Brain microvascular endothelial cell (primary cell): ENCODE measurements at regions not wholly inside any gene's neighbourhood (a gene's known extent, or its start where the extent isn't known, plus 50 kb on each side); places are given as distances from the start of the nearest gene placed in this dataset.

Experiments
- DNase-seq: peaks from one replicate; pipeline ENCODE4 v3.0.0-alpha.2; 2020
- H3K27ac ChIP-seq: fragments of 250-450 bp; sonication (Bioruptor Pico); 2 replicates; pipeline ENCODE4 v1.5.1; 2020; ENCODE audit warnings: mild to moderate bottlenecking, moderate library complexity
- H3K27me3 ChIP-seq: fragments of 250-450 bp; sonication (Bioruptor Pico); replicated peaks from 2 replicates; pipeline ENCODE4 v1.5.1; 2020; ENCODE audit warnings: mild to moderate bottlenecking
- H3K36me3 ChIP-seq: fragments of 250-450 bp; sonication (Bioruptor Pico); replicated peaks from 2 replicates; pipeline ENCODE4 v1.5.1; 2020; ENCODE audit warnings: mild to moderate bottlenecking
- H3K4me3 ChIP-seq: 2 replicates; pipeline ENCODE4 v1.5.1; 2011; ENCODE audit warnings: low read depth, mild to moderate bottlenecking, control low read depth, low read length, moderate library complexity
- in situ Hi-C: cut with HindIII; loops from 2 replicates; pipeline ENCODE4 v1.10.0; 2017; ENCODE audit warnings: low sequenced_read_pairs, low pct_ligation_motif_present
- TF ChIP-seq, protein P1 (sequence below): IDR thresholded peaks from 2 replicates; pipeline ENCODE4 v1.5.1; 2011; ENCODE audit warnings: low read depth, mild to moderate bottlenecking, moderate library complexity, low read length, control low read depth, inconsistent platforms; ENCODE audit errors: missing control alignments

- in situ Hi-C loops: no loop called here
- Histone ChIP-seq H3K27me3 (no peaks in the 10 kb centered on the region), H3K4me3 (no peak overlapping the region), H3K36me3 (no peaks in the 10 kb centered on the region), H3K27ac (no peak overlapping the region)
- TF ChIP-seq, protein P1, sequence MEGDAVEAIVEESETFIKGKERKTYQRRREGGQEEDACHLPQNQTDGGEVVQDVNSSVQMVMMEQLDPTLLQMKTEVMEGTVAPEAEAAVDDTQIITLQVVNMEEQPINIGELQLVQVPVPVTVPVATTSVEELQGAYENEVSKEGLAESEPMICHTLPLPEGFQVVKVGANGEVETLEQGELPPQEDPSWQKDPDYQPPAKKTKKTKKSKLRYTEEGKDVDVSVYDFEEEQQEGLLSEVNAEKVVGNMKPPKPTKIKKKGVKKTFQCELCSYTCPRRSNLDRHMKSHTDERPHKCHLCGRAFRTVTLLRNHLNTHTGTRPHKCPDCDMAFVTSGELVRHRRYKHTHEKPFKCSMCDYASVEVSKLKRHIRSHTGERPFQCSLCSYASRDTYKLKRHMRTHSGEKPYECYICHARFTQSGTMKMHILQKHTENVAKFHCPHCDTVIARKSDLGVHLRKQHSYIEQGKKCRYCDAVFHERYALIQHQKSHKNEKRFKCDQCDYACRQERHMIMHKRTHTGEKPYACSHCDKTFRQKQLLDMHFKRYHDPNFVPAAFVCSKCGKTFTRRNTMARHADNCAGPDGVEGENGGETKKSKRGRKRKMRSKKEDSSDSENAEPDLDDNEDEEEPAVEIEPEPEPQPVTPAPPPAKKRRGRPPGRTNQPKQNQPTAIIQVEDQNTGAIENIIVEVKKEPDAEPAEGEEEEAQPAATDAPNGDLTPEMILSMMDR: no peak
- no peak for DNase-seq
Measured at GRCh38 chr2:122875091-122875865, 1119.8 kb downstream of the TSN start.

GRCh38 chr2:122883849-122884248 lies 1128.4 kb downstream of the TSN start:
- no peak overlapping the region for H3K27ac ChIP-seq
- H3K36me3 ChIP-seq: no peaks in the 10 kb centered on the region
- no peak for DNase-seq
- no peaks in the 10 kb centered on the region for H3K27me3 ChIP-seq
- in situ Hi-C loops: no loop called here
- TF ChIP-seq, protein P1: no peak
- no peak overlapping the region for H3K4me3 ChIP-seq

DNA sequence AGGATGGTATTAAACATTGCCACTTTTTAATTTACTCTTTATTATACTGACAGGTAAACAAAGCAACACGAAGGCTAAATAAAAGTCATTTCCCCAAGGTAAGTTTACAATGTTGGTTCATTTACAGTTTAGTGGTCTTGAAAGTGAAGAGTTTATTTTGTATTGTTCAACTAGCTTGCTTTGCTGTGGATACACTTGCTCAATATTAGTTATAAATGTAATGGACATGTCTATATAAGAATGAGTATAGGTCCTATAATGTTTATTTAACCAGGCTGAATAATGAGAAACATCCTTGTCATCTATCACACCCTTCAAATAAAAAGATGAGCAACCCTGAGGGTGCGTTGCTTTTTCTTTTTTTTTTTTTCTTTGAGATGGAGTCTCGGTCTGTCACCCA lies 1129.4 kb downstream of the TSN start:
- no peaks in the 10 kb centered on the region for H3K36me3 ChIP-seq
- no peaks in the 10 kb centered on the region for H3K27me3 ChIP-seq
- TF ChIP-seq, protein P1: no peak
- DNase-seq: no peak
- H3K27ac ChIP-seq: no peak overlapping the region
- no peak overlapping the region for H3K4me3 ChIP-seq
- in situ Hi-C loops: no loop called here

- Histone ChIP-seq H3K27ac (no peak overlapping the region), H3K36me3 (no peaks in the 10 kb centered on the region), H3K27me3 (no peaks in the 10 kb centered on the region), H3K4me3 (no peak overlapping the region)
- in situ Hi-C loops: no loop called here
- TF ChIP-seq, protein P1: no peak
- no peak for DNase-seq
Measured at GRCh38 chr2:122885436-122885835, 1130.0 kb downstream of the TSN start.

DNA sequence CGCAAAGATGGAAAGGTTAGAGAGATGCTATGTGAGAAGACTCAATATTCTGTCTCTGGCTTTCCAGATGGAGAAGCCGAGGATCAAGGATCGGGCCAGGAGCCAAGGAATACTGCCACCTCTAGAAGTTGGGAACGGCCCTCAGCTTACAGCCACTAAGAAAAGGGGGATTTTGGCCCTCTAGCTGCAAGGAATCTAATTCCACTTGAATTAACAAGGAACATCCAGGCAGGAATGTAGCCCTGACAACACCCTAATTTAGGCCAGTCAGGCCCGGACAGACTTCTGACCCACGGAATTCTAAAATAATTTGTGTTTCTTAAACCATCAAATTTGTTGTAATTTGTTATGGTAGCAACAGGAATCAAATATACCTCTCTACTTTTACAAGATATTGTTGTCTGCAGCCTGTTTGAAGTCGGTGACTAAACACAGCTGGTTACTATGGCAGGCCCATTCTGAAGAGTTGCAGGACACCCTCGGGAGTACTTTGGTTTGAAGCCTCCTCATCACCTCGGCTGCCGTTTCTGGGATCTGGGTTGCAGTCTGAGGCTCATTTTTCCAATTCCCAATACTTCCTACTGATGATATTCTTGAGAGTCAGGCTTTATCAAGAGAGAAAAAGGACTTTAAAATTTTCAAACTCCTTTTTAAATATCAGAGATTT lies 1131.2 kb downstream of the TSN start:
- Histone ChIP-seq H3K4me3 (no peak overlapping the region), H3K27me3 (no peaks in the 10 kb centered on the region), H3K36me3 (no peaks in the 10 kb centered on the region), H3K27ac (no peak overlapping the region)
- TF ChIP-seq, protein P1: no peak
- in situ Hi-C loops: no loop called here
- DNase-seq: no peak

DNA sequence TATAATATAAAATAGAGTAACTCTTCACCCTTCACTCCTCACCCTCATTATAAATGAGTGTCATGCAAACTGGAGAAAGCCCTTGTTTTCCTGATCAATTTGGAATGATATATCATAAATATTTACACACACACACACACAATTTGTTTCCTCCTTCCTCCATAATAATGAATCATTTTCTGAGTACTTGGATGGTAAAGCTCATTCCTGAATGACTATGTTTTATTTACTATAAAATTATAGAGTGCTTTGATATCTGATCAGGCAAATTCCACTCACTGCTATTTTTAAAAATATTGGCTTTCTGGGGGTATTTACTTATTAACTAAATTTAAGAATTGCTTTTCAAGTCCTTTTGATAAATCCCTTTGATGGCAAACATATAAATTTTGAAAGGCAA lies 1125.5 kb upstream of the CNTNAP5 start:
- Histone ChIP-seq H3K36me3 (no peaks in the 10 kb centered on the region), H3K4me3 (no peak overlapping the region), H3K27ac (no peak overlapping the region), H3K27me3 (no peaks in the 10 kb centered on the region)
- DNase-seq: no peak
- TF ChIP-seq, protein P1: no peak
- in situ Hi-C loops: no loop called here
